H1 (cell line): ENCODE measurements at regions not wholly inside any gene's neighbourhood (a gene's known extent, or its start where the extent isn't known, plus 50 kb on each side); places are given as distances from the start of the nearest gene placed in this dataset.

Experiments used
- BCL11A ChIP-seq, 2 experiments: IDR thresholded peaks; one replicate each; pipeline ENCODE4 v1.6.1; 2011; ENCODE audit warnings: low read depth in 2 of 2, low read length in 2 of 2, mild to moderate bottlenecking in 2 of 2
- KDM1A ChIP-seq: fragments of 200-600, 300-600 bp; sonication (generic); IDR thresholded peaks from 2 replicates; pipeline ENCODE4 v1.7.1; 2016; ENCODE audit warnings: mild to moderate bottlenecking, low read length, borderline replicate concordance
- MAFK ChIP-seq: IDR thresholded peaks from 2 replicates; pipeline ENCODE4 v1.6.1; 2012; ENCODE audit warnings: low read depth, mild to moderate bottlenecking, improper control_type of control experiment, low read length

- TF ChIP-seq MAFK, result no peak
- TF ChIP-seq BCL11A (IDR thresholded peaks at IDR 0.05; ENCODE audit: low read depth in 2 of 2, low read length in 2 of 2), result no peak
- TF ChIP-seq KDM1A, result no peak
Observed at GRCh38 chr12:18171571-18171970, 81.6 kb upstream of the RERGL start (continued).
